RWPE1 (cell line): ENCODE measurements at regions not wholly inside any gene's neighbourhood (a gene's known extent, or its start where the extent isn't known, plus 50 kb on each side); places are given as distances from the start of the nearest gene placed in this dataset.

ENCODE experiments used
- CTCF ChIA-PET: fragments of 350-600 bp; sonication (Branson Sonifier 250); formaldehyde crosslinking; extraction: SDS; loops from one replicate; lab custom pipeline; 2021; lab: Yijun Ruan, JAX
- POLR2A ChIA-PET: fragments of 400-600 bp; formaldehyde crosslinking; extraction: SDS; loops from one replicate; lab custom pipeline; 2020; ENCODE audit warnings: antibody characterized with exemption; ENCODE audit not compliant: low non-redundant PET; lab: Yijun Ruan, JAX
- DNase-seq: peaks from one replicate; pipeline ENCODE4 v3.0.0; 2012; ENCODE audit warnings: low spot score
- H3K27ac ChIP-seq: fragments of 450-650 bp; 2 replicates; pipeline ENCODE4 v1.5.1; 2017
- TF ChIP-seq, protein P1 (sequence below): fragments of 450-650 bp; conservative IDR thresholded peaks from 2 replicates; pipeline ENCODE4 v1.5.1; 2017; ENCODE audit warnings: low read depth, mild to moderate bottlenecking

GRCh38 chr1:189939967-189940366 is 537.7 kb downstream of the BRINP3 start:
- ChIA-PET POLR2A (no interaction called here), CTCF (interaction anchor here (0.7 kb wide), 1 partner anchor 1035 kb away, joined by 7 read pairs; no protein-coding TSS in a partner anchor)
- no peak for DNase-seq
- H3K27ac ChIP-seq = no peak overlapping the region
- TF ChIP-seq, protein P1, sequence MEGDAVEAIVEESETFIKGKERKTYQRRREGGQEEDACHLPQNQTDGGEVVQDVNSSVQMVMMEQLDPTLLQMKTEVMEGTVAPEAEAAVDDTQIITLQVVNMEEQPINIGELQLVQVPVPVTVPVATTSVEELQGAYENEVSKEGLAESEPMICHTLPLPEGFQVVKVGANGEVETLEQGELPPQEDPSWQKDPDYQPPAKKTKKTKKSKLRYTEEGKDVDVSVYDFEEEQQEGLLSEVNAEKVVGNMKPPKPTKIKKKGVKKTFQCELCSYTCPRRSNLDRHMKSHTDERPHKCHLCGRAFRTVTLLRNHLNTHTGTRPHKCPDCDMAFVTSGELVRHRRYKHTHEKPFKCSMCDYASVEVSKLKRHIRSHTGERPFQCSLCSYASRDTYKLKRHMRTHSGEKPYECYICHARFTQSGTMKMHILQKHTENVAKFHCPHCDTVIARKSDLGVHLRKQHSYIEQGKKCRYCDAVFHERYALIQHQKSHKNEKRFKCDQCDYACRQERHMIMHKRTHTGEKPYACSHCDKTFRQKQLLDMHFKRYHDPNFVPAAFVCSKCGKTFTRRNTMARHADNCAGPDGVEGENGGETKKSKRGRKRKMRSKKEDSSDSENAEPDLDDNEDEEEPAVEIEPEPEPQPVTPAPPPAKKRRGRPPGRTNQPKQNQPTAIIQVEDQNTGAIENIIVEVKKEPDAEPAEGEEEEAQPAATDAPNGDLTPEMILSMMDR = no peak

DNA sequence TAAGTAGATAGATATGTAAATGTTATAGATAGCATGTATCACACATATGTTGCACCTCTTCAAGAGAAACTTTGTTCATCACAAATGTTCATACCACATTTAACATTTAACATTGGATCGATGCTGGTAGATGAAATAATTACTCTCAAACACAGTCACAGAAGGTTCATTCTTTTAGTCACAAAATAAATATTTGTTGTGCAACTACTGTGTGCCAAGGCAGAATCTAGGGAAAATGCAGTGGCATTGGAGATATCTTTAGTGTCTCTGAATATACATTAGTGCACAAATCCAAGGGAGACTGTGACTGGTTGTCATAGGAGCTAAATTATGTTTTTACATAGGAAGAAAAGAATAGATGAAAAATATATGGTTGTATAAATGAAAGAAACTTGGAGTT is 535.7 kb downstream of the BRINP3 start:
- TF ChIP-seq, protein P1 = no peak
- no peak for DNase-seq
- ChIA-PET POLR2A (no interaction called here), CTCF (interaction anchor here (0.6 kb wide), 1 partner anchor 107 kb away, joined by 3 read pairs; no protein-coding TSS in a partner anchor)
- no peak overlapping the region for H3K27ac ChIP-seq

- TF ChIP-seq, protein P1 = no peak
- H3K27ac ChIP-seq = no peak overlapping the region
- CTCF ChIA-PET = interaction anchor here (0.6 kb wide), 1 partner anchor 339 kb away, joined by 4 read pairs; no protein-coding TSS in a partner anchor
- POLR2A ChIA-PET = no interaction called here
- no peak for DNase-seq
Observed at GRCh38 chr1:189958756-189959155, 518.9 kb downstream of the BRINP3 start.

DNA sequence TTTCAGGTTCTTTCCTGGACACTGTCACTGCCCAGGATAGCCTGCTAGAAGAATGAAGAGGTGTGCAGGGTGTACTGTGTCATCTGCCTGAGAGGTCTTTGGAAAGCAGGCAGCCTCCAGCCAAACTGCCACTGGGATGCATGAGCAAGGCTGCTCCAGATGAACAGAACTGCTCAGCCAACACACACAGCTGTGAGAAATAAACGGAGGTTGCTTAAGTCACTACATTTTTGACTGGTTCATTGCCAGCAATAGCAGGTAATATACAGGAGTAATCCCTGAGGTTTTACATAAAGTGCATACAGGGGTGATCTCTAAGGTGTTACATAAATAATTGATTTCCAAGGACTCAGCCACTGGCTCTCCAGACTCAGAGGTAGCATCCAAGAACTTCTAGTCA is 516.9 kb downstream of the BRINP3 start:
- no peak for DNase-seq
- CTCF ChIA-PET = interaction anchor here (0.6 kb wide), 1 partner anchor 1179 kb away, joined by 3 read pairs; no protein-coding TSS in a partner anchor
- POLR2A ChIA-PET = no interaction called here
- H3K27ac ChIP-seq = no peak overlapping the region
- TF ChIP-seq, protein P1 = no peak

DNA sequence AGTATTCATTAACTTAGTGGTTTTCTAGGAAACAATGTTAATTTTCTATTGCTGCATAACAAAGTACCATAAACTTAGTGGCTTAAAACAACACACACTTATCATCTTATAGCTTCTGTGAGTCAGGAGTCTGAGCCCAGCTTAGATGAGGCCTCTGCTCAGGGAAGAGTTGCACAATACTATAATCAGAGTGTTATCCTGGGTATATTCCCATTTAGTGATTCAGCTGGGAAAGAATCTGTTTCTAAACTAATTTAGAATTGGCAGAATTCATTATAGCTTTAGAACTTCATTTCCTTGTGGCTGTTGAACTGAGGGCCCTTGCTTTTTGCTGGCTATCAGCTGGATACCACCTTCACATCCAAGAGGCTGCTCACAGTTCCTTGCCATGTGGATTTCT is 515.5 kb downstream of the BRINP3 start:
- peak; percentile 20 for DNase-seq
- ChIA-PET CTCF (interaction anchor here (0.5 to 0.9 kb wide), 2 partner anchors 10 to 707 kb away, joined by 3 read pairs; no protein-coding TSS in a partner anchor), POLR2A (no interaction called here)
- H3K27ac ChIP-seq = no peak overlapping the region
- TF ChIP-seq, protein P1 = no peak

GRCh38 chr1:189970331-189971230 is 507.1 kb downstream of the BRINP3 start:
- H3K27ac ChIP-seq = no peak overlapping the region
- POLR2A ChIA-PET = no interaction called here
- DNase-seq = no peak
- TF ChIP-seq, protein P1 = no peak
- CTCF ChIA-PET = interaction anchor here (0.6 kb wide), 1 partner anchor 1054 kb away, joined by 4 read pairs; no protein-coding TSS in a partner anchor
